Panc1 (cell line): ENCODE measurements at regions not wholly inside any gene's neighbourhood (a gene's known extent, or its start where the extent isn't known, plus 50 kb on each side); places are given as distances from the start of the nearest gene placed in this dataset.

Experiments used
- CTCF ChIP-seq: fragments of 450-650 bp; IDR thresholded peaks from 2 replicates; pipeline ENCODE4 v1.5.1; 2017; ENCODE audit warnings: mild to moderate bottlenecking
- POLR2AphosphoS5 ChIP-seq: IDR thresholded peaks from 2 replicates; pipeline ENCODE4 v1.6.1; 2012; ENCODE audit warnings: mild to moderate bottlenecking, low read depth, low read length, moderate library complexity
- REST ChIP-seq, 2 experiments: IDR thresholded peaks; 2 replicates each; pipeline ENCODE4 v1.6.1; 2011 to 2012; ENCODE audit warnings: low read depth in 2 of 2, control low read depth in 1 of 2, low read length in 1 of 2, mild to moderate bottlenecking in 1 of 2, moderate library complexity in 1 of 2; ENCODE audit not compliant: insufficient read depth in 1 of 2
- SIN3A ChIP-seq: IDR thresholded peaks from 2 replicates; pipeline ENCODE4 v1.6.1; 2012; ENCODE audit warnings: low read depth, mild to moderate bottlenecking, low read length, moderate library complexity, borderline replicate concordance; ENCODE audit not compliant: insufficient read depth
- TCF7L2 ChIP-seq: IDR thresholded peaks from 2 replicates; pipeline ENCODE4 v1.6.1; 2011; ENCODE audit warnings: mild to moderate bottlenecking, low read depth, low read length, inconsistent platforms

GRCh38 chr3:180183346-180183745, 146.6 kb upstream of the PEX5L start:
- TF ChIP-seq CTCF: no peak
- no peak for TF ChIP-seq TCF7L2
- no peak for TF ChIP-seq POLR2AphosphoS5
- no peak for TF ChIP-seq REST (IDR thresholded peaks at IDR 0.05; ENCODE audit: insufficient read depth in 1 of 2, low read depth in 2 of 2, low read length in 1 of 2)
- no peak for TF ChIP-seq SIN3A
